ENCODE measurements at regions not wholly inside any gene's neighbourhood (a gene's known extent, or its start where the extent isn't known, plus 50 kb on each side); places are given as distances from the start of the nearest gene placed in this dataset.
"Not testable (repeated sequence)": the region's sequence is repeated elsewhere in the genome, so short reads cannot be mapped to it uniquely, and the experiment has no call there.

GRCh38 chr1:173342736-173343135, 134.4 kb upstream of the PRDX6 start:
- DNase-seq (ENCODE audit: low spot score) = peak; percentile 24

GRCh38 chr1:173344034-173344743, 132.9 kb upstream of the PRDX6 start:
- DNase-seq (ENCODE audit: low spot score) = no peak

GRCh38 chr1:173347282-173347818, 129.8 kb upstream of the PRDX6 start:
- no peak for DNase-seq (ENCODE audit: low spot score)

GRCh38 chr1:173352635-173353034, 124.5 kb upstream of the PRDX6 start:
- DNase-seq (ENCODE audit: low spot score) = not testable (repeated sequence)

- DNase-seq (ENCODE audit: low spot score) = peak; percentile 22
Observed at GRCh38 chr1:173353350-173353749, 123.8 kb upstream of the PRDX6 start.

GRCh38 chr1:173354937-173355280, 122.2 kb upstream of the PRDX6 start:
- DNase-seq (ENCODE audit: low spot score) = no peak

- no peak for DNase-seq (ENCODE audit: low spot score)
Observed at GRCh38 chr1:173355281-173356031, 121.7 kb upstream of the PRDX6 start.

- peak; percentile 29 for DNase-seq (ENCODE audit: low spot score)
Observed at GRCh38 chr1:173356191-173356762, 120.9 kb upstream of the PRDX6 start.

- no peak for DNase-seq (ENCODE audit: low spot score)
Observed at GRCh38 chr1:173360487-173361063, 116.6 kb upstream of the PRDX6 start.

- no peak for DNase-seq (ENCODE audit: low spot score)
Observed at GRCh38 chr1:173362543-173362942, 114.6 kb upstream of the PRDX6 start.

- no peak for DNase-seq (ENCODE audit: low spot score)
Observed at GRCh38 chr1:173364827-173365226, 112.3 kb upstream of the PRDX6 start.

GRCh38 chr1:173365341-173365740, 111.8 kb upstream of the PRDX6 start:
- no peak for DNase-seq (ENCODE audit: low spot score)

GRCh38 chr1:173367136-173367535, 110.0 kb upstream of the PRDX6 start:
- no peak for DNase-seq (ENCODE audit: low spot score)

GRCh38 chr1:173370586-173370985, 106.5 kb upstream of the PRDX6 start:
- DNase-seq (ENCODE audit: low spot score) = not testable (repeated sequence)

GRCh38 chr1:173376065-173376464, 101.1 kb upstream of the PRDX6 start:
- DNase-seq (ENCODE audit: low spot score) = not testable (repeated sequence)

- DNase-seq (ENCODE audit: low spot score) = no peak
Observed at GRCh38 chr1:173377266-173377665, 99.9 kb upstream of the PRDX6 start.

GRCh38 chr1:173383351-173383750, 93.8 kb upstream of the PRDX6 start:
- DNase-seq (ENCODE audit: low spot score) = peak; percentile 20

GRCh38 chr1:173388352-173388751, 88.8 kb upstream of the PRDX6 start:
- no peak for DNase-seq (ENCODE audit: low spot score)

- DNase-seq (ENCODE audit: low spot score) = peak; percentile 82
Observed at GRCh38 chr1:173392895-173393658, 84.1 kb upstream of the PRDX6 start.

GRCh38 chr1:173393659-173394000, 83.5 kb upstream of the PRDX6 start:
- peak; percentile 41 for DNase-seq (ENCODE audit: low spot score)

GRCh38 chr1:173394813-173395212, 82.3 kb upstream of the PRDX6 start:
- DNase-seq (ENCODE audit: low spot score) = not testable (repeated sequence)

GRCh38 chr1:173395762-173396161, 81.4 kb upstream of the PRDX6 start:
- DNase-seq (ENCODE audit: low spot score) = no peak
